MM.1S (cell line): ENCODE measurements at regions not wholly inside any gene's neighbourhood (a gene's known extent, or its start where the extent isn't known, plus 50 kb on each side); places are given as distances from the start of the nearest gene placed in this dataset.
"Not testable (repeated sequence)": the region's sequence is repeated elsewhere in the genome, so short reads cannot be mapped to it uniquely, and the experiment has no call there.

Experiments
- DNase-seq: peaks from one replicate; pipeline ENCODE4 v3.0.0-alpha.2; 2015
- H2AFZ ChIP-seq: fragments of 300-600 bp; sonication (generic); 2 replicates; pipeline ENCODE4 v1.6.0; 2016; ENCODE audit warnings: antibody characterized with exemption, low read length
- H3F3A ChIP-seq: fragments of 300-600 bp; sonication (generic); 2 replicates; pipeline ENCODE4 v1.6.1; 2016; ENCODE audit warnings: mild to moderate bottlenecking, antibody characterized with exemption, low read length, moderate library complexity, mixed read lengths; ENCODE audit not compliant: insufficient read depth
- H3K27ac ChIP-seq: fragments of 300-600 bp; sonication (generic); 2 replicates; pipeline ENCODE4 v1.5.1; 2016; ENCODE audit warnings: mild to moderate bottlenecking, low read length
- H3K27me3 ChIP-seq: fragments of 300-600 bp; sonication (generic); replicated peaks from 2 replicates; pipeline ENCODE4 v1.6.0; 2016; ENCODE audit warnings: low read length; ENCODE audit not compliant: insufficient read depth
- H3K36me3 ChIP-seq: fragments of 300-600 bp; sonication (generic); replicated peaks from 2 replicates; pipeline ENCODE4 v1.6.1; 2016; ENCODE audit warnings: mild to moderate bottlenecking, low read length, mixed read lengths; ENCODE audit not compliant: insufficient read depth
- H3K4me1 ChIP-seq: fragments of 300-600 bp; sonication (generic); 2 replicates; pipeline ENCODE4 v1.6.1; 2016; ENCODE audit warnings: low read length, mixed read lengths
- H3K4me2 ChIP-seq: fragments of 300-600 bp; sonication (generic); 2 replicates; pipeline ENCODE4 v1.6.0; 2016; ENCODE audit warnings: low read depth, low read length
- H3K4me3 ChIP-seq: fragments of 300-600 bp; sonication (generic); 2 replicates; pipeline ENCODE4 v1.5.1; 2016; ENCODE audit warnings: low read length, mixed read lengths
- H3K79me2 ChIP-seq: fragments of 300-600 bp; sonication (generic); 2 replicates; pipeline ENCODE4 v1.6.1; 2016; ENCODE audit warnings: mixed run types, low read length, mixed read lengths
- H3K9ac ChIP-seq: fragments of 300-600 bp; sonication (generic); 2 replicates; pipeline ENCODE4 v1.6.1; 2016; ENCODE audit warnings: low read length, mixed read lengths
- H3K9me2 ChIP-seq: fragments of 300-600 bp; sonication (generic); replicated peaks from 2 replicates; pipeline ENCODE4 v1.6.1; 2016; ENCODE audit warnings: mild to moderate bottlenecking, low read length, mixed read lengths; ENCODE audit not compliant: insufficient read depth
- H3K9me3 ChIP-seq: fragments of 300-600 bp; sonication (generic); replicated peaks from 2 replicates; pipeline ENCODE4 v1.6.1; 2016; ENCODE audit warnings: mild to moderate bottlenecking, low read length, mixed read lengths; ENCODE audit not compliant: insufficient read depth
- H4K20me1 ChIP-seq: fragments of 300-600 bp; sonication (generic); 2 replicates; pipeline ENCODE4 v1.6.1; 2016; ENCODE audit warnings: mild to moderate bottlenecking, low read length, moderate library complexity, mixed read lengths; ENCODE audit not compliant: insufficient read depth
- EZH2 ChIP-seq: fragments of 300-600 bp; sonication (generic); optimal IDR thresholded peaks from 2 replicates; pipeline ENCODE3; 2017; ENCODE audit warnings: low read depth, mild to moderate bottlenecking, antibody characterized with exemption, low read length, mixed read lengths
- EZH2phosphoT487 ChIP-seq: fragments of 300-600 bp; sonication (generic); IDR thresholded peaks from 2 replicates; pipeline ENCODE4 v1.6.1; 2018; ENCODE audit warnings: antibody characterized with exemption, low read length
- TF ChIP-seq, protein P1 (sequence below): fragments of 300-600 bp; sonication (generic); IDR thresholded peaks from 2 replicates; pipeline ENCODE4 v1.5.1; 2016; ENCODE audit warnings: antibody characterized with exemption, low read length, mixed read lengths

DNA sequence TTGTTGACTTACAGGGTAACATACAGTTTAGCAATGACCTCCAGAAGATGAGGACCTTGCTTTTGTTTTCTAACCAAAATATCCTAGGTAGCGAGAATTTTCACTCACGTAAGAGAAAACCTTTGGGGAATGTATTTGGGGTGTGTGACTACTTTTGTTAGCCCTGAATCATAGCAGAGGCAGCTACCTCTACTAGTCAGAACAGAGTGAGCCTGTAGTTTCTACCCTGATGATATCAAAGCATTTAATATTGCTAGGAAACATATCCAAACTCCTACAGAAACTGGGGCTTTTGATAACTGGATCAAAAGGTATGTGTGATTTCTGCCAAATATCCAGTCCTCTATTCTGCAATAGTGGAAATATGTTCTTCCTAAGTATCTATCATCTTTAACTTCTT lies 462.6 kb upstream of the ZEB2 start:
- Histone ChIP-seq H3K4me3 (no peak overlapping the region), H3K36me3 (no peaks in the 10 kb centered on the region), H3F3A (no peaks in the 10 kb centered on the region), H3K27me3 (no peaks in the 10 kb centered on the region), H3K79me2 (no peaks in the 10 kb centered on the region), H3K9me3 (no peaks in the 10 kb centered on the region), H3K4me1 (no peaks in the 10 kb centered on the region), H3K9me2 (no peaks in the 10 kb centered on the region), H3K9ac (no peak overlapping the region), H3K4me2 (no peak overlapping the region), H4K20me1 (no peaks in the 10 kb centered on the region), H3K27ac (no peak overlapping the region), H2AFZ (no peak overlapping the region)
- TF ChIP-seq EZH2 (no peak), EZH2phosphoT487 (no peak)
- no peak for DNase-seq

DNA sequence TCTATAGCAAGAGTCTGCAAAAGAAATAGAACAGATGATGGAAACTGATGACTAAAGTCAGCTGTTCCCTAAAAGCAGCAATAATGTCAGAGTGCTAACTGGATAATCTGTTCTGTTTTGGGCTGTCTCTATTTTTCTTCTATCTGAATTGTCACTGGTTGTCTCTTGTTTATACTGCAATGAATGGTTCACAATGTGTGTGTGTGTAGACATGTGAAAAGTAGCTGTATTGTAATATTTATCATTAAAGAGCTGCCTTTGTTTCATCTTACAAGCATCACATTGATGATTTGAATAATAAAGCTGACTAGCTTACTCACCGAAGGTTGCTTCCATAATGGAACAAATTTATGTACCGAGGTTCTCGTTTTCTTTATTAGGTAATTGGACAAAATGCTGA lies 456.0 kb upstream of the ZEB2 start:
- Histone ChIP-seq H4K20me1 (no peaks in the 10 kb centered on the region), H3K36me3 (no peaks in the 10 kb centered on the region), H3K9ac (no peak overlapping the region), H3K9me2 (no peaks in the 10 kb centered on the region), H2AFZ (no peak overlapping the region), H3K4me2 (no peak overlapping the region), H3K9me3 (no peaks in the 10 kb centered on the region), H3F3A (no peaks in the 10 kb centered on the region), H3K79me2 (no peaks in the 10 kb centered on the region), H3K27me3 (no peaks in the 10 kb centered on the region), H3K4me1 (no peaks in the 10 kb centered on the region), H3K4me3 (no peak overlapping the region), H3K27ac (no peak overlapping the region)
- TF ChIP-seq EZH2phosphoT487: no peak
- TF ChIP-seq, protein P1, sequence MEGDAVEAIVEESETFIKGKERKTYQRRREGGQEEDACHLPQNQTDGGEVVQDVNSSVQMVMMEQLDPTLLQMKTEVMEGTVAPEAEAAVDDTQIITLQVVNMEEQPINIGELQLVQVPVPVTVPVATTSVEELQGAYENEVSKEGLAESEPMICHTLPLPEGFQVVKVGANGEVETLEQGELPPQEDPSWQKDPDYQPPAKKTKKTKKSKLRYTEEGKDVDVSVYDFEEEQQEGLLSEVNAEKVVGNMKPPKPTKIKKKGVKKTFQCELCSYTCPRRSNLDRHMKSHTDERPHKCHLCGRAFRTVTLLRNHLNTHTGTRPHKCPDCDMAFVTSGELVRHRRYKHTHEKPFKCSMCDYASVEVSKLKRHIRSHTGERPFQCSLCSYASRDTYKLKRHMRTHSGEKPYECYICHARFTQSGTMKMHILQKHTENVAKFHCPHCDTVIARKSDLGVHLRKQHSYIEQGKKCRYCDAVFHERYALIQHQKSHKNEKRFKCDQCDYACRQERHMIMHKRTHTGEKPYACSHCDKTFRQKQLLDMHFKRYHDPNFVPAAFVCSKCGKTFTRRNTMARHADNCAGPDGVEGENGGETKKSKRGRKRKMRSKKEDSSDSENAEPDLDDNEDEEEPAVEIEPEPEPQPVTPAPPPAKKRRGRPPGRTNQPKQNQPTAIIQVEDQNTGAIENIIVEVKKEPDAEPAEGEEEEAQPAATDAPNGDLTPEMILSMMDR: no peak
- no peak for TF ChIP-seq EZH2
- no peak for DNase-seq

DNA sequence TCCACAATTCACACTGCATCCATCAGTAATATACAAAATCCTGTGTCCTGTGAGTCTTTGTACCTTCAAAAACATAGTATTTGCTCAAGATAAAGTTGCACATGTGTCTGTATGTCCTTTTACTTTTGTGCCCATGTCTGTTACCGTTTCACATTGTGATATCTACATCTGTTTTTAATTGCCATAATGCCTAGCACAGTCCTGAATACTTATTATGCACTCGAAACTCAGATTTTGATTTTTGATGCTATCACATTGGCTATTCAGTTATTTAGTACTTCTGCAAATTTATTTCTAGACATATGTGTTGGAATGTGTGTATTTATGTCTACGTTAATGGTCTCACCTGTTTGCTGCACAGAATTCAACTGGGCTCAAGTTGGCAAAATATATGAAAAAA lies 452.8 kb upstream of the ZEB2 start:
- no peaks in the 10 kb centered on the region for H3K9me3 ChIP-seq

DNA sequence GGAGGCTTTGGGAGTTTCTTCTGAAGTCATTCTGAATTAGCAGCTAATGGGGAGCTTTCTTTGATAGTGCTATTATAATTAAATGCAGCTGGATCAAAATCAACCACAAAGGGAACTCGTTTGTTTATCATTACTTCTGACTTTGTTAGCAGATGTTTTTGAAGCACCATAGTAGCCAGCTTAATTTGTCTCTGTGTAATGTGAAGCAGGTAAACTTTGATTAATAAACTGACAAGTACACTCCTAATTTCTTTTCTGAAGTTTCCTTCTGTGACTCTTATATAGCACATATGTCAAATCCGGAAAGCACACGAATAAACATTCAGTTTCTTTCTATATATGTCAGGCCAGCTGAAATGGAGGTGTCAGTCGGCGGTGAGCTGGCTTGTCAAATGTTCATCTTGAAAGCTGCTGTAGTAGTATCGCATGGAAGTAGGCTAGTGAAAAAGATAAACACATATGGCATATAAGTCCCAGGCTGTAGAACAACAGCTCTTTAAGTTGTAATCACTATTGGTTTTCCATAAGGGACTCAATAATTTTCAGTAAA lies 451.9 kb upstream of the ZEB2 start:
- Histone ChIP-seq H3K9ac (no peak overlapping the region), H3K4me2 (no peak overlapping the region), H2AFZ (no peak overlapping the region), H3K9me2 (no peaks in the 10 kb centered on the region), H3K4me1 (no peaks in the 10 kb centered on the region), H3K4me3 (no peak overlapping the region), H3K27me3 (no peaks in the 10 kb centered on the region), H3K27ac (no peak overlapping the region), H3F3A (no peaks in the 10 kb centered on the region), H3K36me3 (no peaks in the 10 kb centered on the region), H3K79me2 (no peaks in the 10 kb centered on the region), H4K20me1 (no peaks in the 10 kb centered on the region), H3K9me3 (no peaks in the 10 kb centered on the region)
- no peak for TF ChIP-seq EZH2
- no peak for TF ChIP-seq EZH2phosphoT487
- TF ChIP-seq, protein P1: no peak
- no peak for DNase-seq

More for the DNA sequence above, 452.8 kb upstream of the ZEB2 start:
- H3K27ac ChIP-seq: no peak overlapping the region
- no peak overlapping the region for H3K9ac ChIP-seq
- H4K20me1 ChIP-seq: no peaks in the 10 kb centered on the region
- no peaks in the 10 kb centered on the region for H3K4me1 ChIP-seq
- DNase-seq: no peak
- H3K9me2 ChIP-seq: no peaks in the 10 kb centered on the region
- no peaks in the 10 kb centered on the region for H3F3A ChIP-seq
- no peak overlapping the region for H3K4me3 ChIP-seq
- TF ChIP-seq EZH2: no peak
- TF ChIP-seq, protein P1: no peak
- TF ChIP-seq EZH2phosphoT487: no peak
- H3K36me3 ChIP-seq: no peaks in the 10 kb centered on the region
- no peaks in the 10 kb centered on the region for H3K27me3 ChIP-seq
- no peak overlapping the region for H3K4me2 ChIP-seq
- no peak overlapping the region for H2AFZ ChIP-seq
- H3K79me2 ChIP-seq: no peaks in the 10 kb centered on the region

DNA sequence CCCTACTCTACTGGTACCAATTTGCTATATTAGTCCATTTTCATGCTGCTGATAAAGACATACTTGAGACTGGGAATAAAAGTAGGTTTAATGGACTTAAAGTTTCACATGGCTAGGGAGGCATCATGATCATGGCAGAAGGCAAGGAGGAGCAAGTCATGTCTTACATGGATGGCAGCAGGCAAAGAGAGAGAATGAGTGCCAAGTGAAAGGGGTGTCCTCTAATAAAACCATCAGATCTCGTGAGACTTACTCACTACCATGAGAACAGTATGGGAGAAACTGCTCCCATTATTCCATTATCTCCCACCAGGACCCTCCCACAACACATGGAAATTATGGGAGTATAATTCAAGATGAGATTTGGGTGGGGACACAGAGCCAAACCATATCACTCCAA lies 450.5 kb upstream of the ZEB2 start:
- not testable (repeated sequence) for DNase-seq, H3K27ac ChIP-seq, H3K9me2 ChIP-seq, H3K9ac ChIP-seq, H3K27me3 ChIP-seq, H4K20me1 ChIP-seq, H3F3A ChIP-seq, H3K4me2 ChIP-seq, H3K79me2 ChIP-seq, H3K4me3 ChIP-seq, H2AFZ ChIP-seq, H3K36me3 ChIP-seq, H3K9me3 ChIP-seq, H3K4me1 ChIP-seq

- H3K79me2 ChIP-seq, H3K36me3 ChIP-seq, H3K9me2 ChIP-seq, H4K20me1 ChIP-seq, H3K9ac ChIP-seq, H3K9me3 ChIP-seq, H3K4me1 ChIP-seq, DNase-seq, H3F3A ChIP-seq, H3K4me3 ChIP-seq, H3K27me3 ChIP-seq, H3K4me2 ChIP-seq, H3K27ac ChIP-seq, H2AFZ ChIP-seq: not testable (repeated sequence)
Observed at GRCh38 chr2:144969564-144969963, 449.6 kb upstream of the ZEB2 start.
